Caki2 (cell line): ENCODE measurements at regions not wholly inside any gene's neighbourhood (a gene's known extent, or its start where the extent isn't known, plus 50 kb on each side); places are given as distances from the start of the nearest gene placed in this dataset.
"Not testable (repeated sequence)": the region's sequence is repeated elsewhere in the genome, so short reads cannot be mapped to it uniquely, and the experiment has no call there.

ENCODE experiments used
- DNase-seq: peaks from one replicate; pipeline ENCODE4 v3.0.0-alpha.2; 2015; ENCODE audit warnings: low read depth
- in situ Hi-C: cut with HindIII; loops from 2 replicates; pipeline ENCODE4 v1.10.0; 2016; ENCODE audit warnings: low sequenced_read_pairs, low pct_unique_long_range_greater_than_20kb, mixed read lengths

GRCh38 chr9:22214497-22215031, 205.5 kb upstream of the CDKN2B start:
- DNase-seq: no peak
- in situ Hi-C loops: no loop called here

GRCh38 chr9:22215521-22215920, 206.4 kb upstream of the CDKN2B start:
- in situ Hi-C loops: no loop called here
- DNase-seq: no peak

DNA sequence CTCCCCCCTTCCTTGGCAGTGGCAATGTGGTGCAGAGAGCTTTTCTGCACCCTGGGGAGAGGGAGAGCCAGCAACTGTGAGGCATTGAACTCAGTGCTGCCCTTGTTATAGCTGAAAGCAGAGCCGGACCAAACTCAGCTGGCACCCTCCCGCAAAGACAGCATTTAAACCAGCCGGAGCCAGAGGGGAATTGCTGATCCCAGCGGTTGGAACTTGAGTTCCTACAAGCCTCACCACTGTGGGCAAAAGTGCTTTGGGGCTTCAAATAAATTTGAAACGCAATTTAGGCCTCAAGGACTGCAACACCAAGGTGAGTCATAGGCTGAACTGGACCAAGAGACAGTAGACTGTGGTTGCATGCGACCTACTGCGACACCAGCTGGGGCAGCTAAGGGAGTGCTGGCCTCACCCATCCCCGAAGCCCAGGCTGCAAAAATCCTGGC, 207.6 kb upstream of the CDKN2B start:
- in situ Hi-C loops: no loop called here

GRCh38 chr9:22217254-22217653, 208.1 kb upstream of the CDKN2B start:
- in situ Hi-C loops: no loop called here
- DNase-seq: no peak

More for the DNA sequence above, 207.6 kb upstream of the CDKN2B start:
- DNase-seq: no peak

GRCh38 chr9:22225856-22226255, 216.8 kb upstream of the CDKN2B start:
- DNase-seq: not testable (repeated sequence)
- in situ Hi-C loops: loop anchor here (25.0 kb wide), 1 partner anchor 414 kb away; the partner anchor contains the start of gene MTAP

DNA sequence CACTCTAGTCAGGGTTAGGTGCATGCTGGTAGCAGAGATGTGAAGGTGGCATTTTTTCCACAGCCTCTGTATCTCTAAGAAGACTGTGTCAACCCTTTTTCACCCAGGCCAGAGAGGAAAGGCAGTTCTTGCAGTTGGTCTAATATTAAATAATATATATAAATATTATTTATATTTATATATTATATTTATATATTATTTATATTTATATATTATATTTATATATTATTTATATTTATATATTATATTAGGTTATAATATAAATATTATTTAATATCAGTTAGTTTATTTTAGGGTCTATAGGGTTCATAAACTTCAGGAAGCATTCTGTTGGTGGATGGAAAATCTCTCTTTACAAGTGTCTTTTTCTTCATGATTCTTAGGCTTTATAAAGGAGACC, 218.6 kb upstream of the DMRTA1 start:
- no peak for DNase-seq
- in situ Hi-C loops: loop anchor here (25.0 kb wide), 1 partner anchor 416 kb away; the partner anchor contains the start of gene MTAP

- in situ Hi-C loops: loop anchor here (25.0 kb wide), 1 partner anchor 416 kb away; the partner anchor contains the start of gene MTAP
Measured at GRCh38 chr9:22228542-22228941, 218.1 kb upstream of the DMRTA1 start.

GRCh38 chr9:22229069-22229468, 217.6 kb upstream of the DMRTA1 start:
- no peak for DNase-seq
- in situ Hi-C loops: loop anchor here (25.0 kb wide), 1 partner anchor 417 kb away; the partner anchor contains the start of gene MTAP

More at GRCh38 chr9:22228542-22228941, 218.1 kb upstream of the DMRTA1 start:
- no peak for DNase-seq

DNA sequence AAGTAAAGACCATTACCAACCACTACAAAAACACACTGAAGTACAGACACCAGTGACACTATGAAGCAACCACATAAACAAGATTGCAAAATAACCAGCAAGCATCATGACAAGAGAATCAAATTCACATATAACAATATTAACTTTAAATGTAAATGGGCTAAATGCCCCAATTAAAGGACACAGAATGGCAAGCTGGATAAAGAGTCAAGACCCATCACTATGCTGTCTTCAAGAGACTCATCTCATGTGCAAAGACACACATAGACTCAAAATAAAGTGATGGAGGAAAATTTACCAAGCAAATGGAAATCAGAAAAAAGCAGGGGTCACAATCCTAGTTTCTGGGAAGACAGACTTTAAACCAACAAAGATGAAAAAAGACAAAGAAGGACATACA, 215.3 kb upstream of the DMRTA1 start:
- in situ Hi-C loops: loop anchor here (25.0 kb wide), 1 partner anchor 419 kb away; the partner anchor contains the start of gene MTAP

DNA sequence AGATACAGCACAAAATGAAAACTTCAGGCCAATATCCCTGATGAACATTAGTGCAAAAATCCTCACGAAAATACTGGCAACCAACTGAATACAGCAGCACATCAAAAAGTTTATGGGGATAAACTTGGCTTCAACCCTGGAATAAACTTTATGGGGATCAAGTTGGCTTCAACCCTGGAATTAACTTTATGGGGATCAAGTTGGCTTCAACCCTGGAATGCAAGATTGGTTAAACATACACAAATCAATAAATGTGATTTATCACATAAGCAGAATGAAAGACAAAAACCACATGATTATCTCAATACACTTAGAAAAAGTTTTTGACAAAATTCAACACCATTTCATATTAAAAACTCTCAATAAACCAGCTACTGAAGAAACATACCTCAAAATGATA, 213.7 kb upstream of the DMRTA1 start:
- in situ Hi-C loops: loop anchor here (25.0 kb wide), 1 partner anchor 421 kb away; the partner anchor contains the start of gene MTAP

More for the DNA sequence above, 215.3 kb upstream of the DMRTA1 start:
- not testable (repeated sequence) for DNase-seq

DNA sequence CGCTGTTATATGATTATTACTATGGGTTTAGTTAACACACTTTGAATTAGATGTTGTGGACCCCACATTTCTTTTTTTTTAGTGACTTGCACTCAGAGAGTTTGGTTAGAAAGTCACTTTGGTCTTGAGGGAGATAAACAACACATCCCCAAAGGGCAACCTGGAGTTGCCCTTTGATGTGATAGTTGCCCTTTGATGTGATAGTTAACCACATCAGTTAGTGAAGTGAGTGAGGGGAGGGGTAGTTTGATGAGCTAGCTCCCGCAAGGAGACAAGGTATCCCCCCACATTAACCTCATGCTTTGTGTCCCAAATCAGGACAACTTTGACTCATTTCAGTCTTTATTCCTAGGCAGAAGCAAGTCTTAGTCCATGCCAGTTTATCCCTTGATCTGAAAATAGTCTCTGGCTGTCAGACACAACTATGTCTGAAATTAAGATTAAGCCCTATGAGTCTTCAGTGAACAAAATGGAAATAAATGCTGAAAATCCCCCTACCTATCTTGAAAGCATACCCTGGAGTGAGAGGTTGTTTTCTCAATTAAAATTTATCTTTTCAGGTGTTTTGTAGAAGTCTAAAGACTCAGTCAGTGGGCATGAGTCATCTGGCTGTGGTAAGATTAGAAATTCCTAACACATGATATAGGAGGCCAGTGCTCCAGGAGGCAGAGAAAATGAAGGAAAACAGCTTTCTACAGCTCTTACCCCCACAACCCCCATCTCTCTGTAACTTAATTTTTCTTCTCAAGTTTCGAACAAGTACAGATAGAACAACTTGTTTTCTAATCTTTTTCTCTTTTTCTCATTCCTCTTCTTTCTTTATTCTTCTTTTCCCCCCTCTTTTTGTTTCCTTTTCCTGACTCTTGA, 208.9 kb upstream of the DMRTA1 start:
- in situ Hi-C loops: loop anchor here (25.0 kb wide), 1 partner anchor 425 kb away; the partner anchor contains the start of gene MTAP

More for the DNA sequence above, 213.7 kb upstream of the DMRTA1 start:
- no peak for DNase-seq

GRCh38 chr9:22238809-22239684, 207.6 kb upstream of the DMRTA1 start:
- in situ Hi-C loops: loop anchor here (25.0 kb wide), 1 partner anchor 427 kb away; the partner anchor contains the start of gene MTAP

More for the DNA sequence above, 208.9 kb upstream of the DMRTA1 start:
- peak; percentile 76 for DNase-seq

DNA sequence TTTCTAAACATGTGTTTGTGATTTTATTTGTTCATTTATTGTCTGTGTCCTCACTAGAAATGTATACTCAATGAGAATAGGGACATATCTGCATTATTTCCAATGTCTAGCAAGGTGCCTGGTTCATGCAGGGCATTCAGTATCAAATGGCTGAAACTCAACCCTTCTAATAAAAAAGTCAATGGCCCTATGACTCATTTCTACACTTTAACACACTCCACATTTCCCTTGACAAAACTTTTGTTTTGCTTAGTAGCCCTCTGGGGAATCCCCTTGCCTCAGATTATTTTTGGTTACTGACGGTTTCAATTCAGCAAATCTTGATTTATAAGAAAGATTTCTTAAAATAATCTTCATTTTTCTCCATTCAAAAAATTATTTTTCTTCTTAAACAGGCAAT, 206.0 kb upstream of the DMRTA1 start:
- in situ Hi-C loops: loop anchor here (25.0 kb wide), 1 partner anchor 428 kb away; the partner anchor contains the start of gene MTAP
- peak; percentile 33 for DNase-seq

More at GRCh38 chr9:22238809-22239684, 207.6 kb upstream of the DMRTA1 start:
- DNase-seq: peak; percentile 75

- DNase-seq: no peak
- in situ Hi-C loops: loop anchor here (25.0 kb wide), 1 partner anchor 429 kb away; the partner anchor contains the start of gene MTAP
Measured at GRCh38 chr9:22241024-22241423, 205.6 kb upstream of the DMRTA1 start.

- in situ Hi-C loops: loop anchor here (25.0 kb wide), 1 partner anchor 429 kb away; the partner anchor contains the start of gene MTAP
- no peak for DNase-seq
Measured at GRCh38 chr9:22241611-22242010, 205.0 kb upstream of the DMRTA1 start.

DNA sequence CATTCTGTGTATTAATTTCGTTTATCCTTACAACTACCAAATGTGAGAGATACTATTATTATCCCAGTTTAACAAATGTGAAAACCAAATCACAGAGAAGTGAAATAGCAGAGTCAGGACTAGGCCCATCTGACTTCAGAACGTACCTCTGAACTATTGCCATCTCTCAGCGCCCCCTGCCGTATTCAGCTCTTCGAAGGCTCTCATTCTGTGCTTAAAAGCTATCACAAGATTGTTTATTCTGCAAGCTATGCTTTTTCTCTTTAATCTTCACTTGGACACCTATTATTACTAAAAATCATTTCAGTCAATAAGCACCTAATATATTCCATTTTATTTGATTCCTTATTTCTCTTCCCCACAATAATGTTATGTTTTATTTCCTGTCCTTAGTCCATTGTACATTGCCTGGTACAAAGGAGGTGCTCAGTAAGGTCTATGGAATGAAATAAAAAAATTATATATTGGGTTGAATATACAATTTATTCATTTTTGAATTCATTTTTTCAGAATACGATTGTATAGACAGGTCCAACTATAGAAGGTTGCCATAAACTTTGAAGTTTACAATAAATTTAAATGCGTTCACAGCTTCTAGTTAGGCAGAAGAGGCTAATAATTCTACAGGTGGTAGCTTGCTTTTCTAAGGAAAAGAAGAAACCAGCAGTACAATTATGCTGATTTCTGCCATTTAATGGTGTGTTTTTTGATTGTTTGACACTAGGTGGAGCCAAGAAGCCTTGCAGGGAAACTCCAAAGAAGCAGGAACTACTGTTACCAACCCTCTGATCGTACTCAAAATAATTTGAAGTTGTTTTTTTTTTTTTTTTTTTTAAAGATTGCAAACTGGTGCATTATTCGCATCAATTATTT, 202.2 kb upstream of the DMRTA1 start:
- DNase-seq: peak; percentile 29
- in situ Hi-C loops: loop anchor here (25.0 kb wide), 1 partner anchor 432 kb away; the partner anchor contains the start of gene MTAP

GRCh38 chr9:22255337-22255736, 191.3 kb upstream of the DMRTA1 start:
- in situ Hi-C loops: no loop called here
- no peak for DNase-seq
